K562 (cell line): ENCODE measurements at regions not wholly inside any gene's neighbourhood (a gene's known extent, or its start where the extent isn't known, plus 50 kb on each side); places are given as distances from the start of the nearest gene placed in this dataset.

Experiments
- ARID4B ChIP-seq: sonication (generic); formaldehyde crosslinking; IDR thresholded peaks from 2 replicates; pipeline ENCODE4 v1.8.0; 2022; ENCODE audit warnings: mild to moderate bottlenecking, missing genetic modification reagents
- BDP1 ChIP-seq: IDR thresholded peaks from 3 replicates; pipeline ENCODE4 v1.6.1; 2011; ENCODE audit not compliant: insufficient read length, insufficient read depth
- CTCF ChIP-seq, 3 experiments: IDR thresholded peaks in 2 of 3; conservative IDR thresholded peaks in 1 of 3; 2 replicates each; pipeline ENCODE4 v1.5.1; 2011 to 2012; ENCODE audit warnings: low read length in 3 of 3, mild to moderate bottlenecking in 3 of 3, control low read depth in 2 of 3, improper control_type of control experiment in 1 of 3, inconsistent platforms in 1 of 3, low read depth in 1 of 3, mixed read lengths in 1 of 3, moderate library complexity in 1 of 3; ENCODE audit not compliant: insufficient read depth in 2 of 3
- DPF2 ChIP-seq: fragments of 450-650 bp; IDR thresholded peaks from 2 replicates; pipeline ENCODE4 v1.6.1; 2016
- HLTF ChIP-seq: fragments of 450-650 bp; IDR thresholded peaks from 2 replicates; pipeline ENCODE4 v1.6.1; 2016
- LEF1 ChIP-seq: fragments of 450-650 bp; IDR thresholded peaks from 2 replicates; pipeline ENCODE4 v1.6.1; 2016; ENCODE audit warnings: mild to moderate bottlenecking
- MEIS2 ChIP-seq: fragments of 450-650 bp; IDR thresholded peaks from 2 replicates; pipeline ENCODE4 v1.6.1; 2014; ENCODE audit warnings: mild to moderate bottlenecking; ENCODE audit not compliant: partially characterized antibody
- SIN3B ChIP-seq: fragments of 450-650 bp; IDR thresholded peaks from 2 replicates; pipeline ENCODE4 v1.6.1; 2017; ENCODE audit warnings: low read depth, mild to moderate bottlenecking, moderate library complexity
- TSC22D4 ChIP-seq: fragments of 450-650 bp; IDR thresholded peaks from 2 replicates; pipeline ENCODE4 v1.6.1; 2016; ENCODE audit warnings: missing genetic modification characterization, missing biosample characterization, control low read depth
- ZKSCAN3 ChIP-seq: fragments of 250-450 bp; sonication (Bioruptor Pico); IDR thresholded peaks from 2 replicates; pipeline ENCODE4 v1.4.0; 2020
- ZNF165 ChIP-seq: fragments of 250-450 bp; sonication (Bioruptor Pico); IDR thresholded peaks from 2 replicates; pipeline ENCODE4 v1.4.0; 2020; ENCODE audit warnings: borderline replicate concordance

- TF ChIP-seq MEIS2: no peak
- TF ChIP-seq HLTF: no peak
- no peak for TF ChIP-seq ARID4B
- no peak for TF ChIP-seq BDP1
- no peak for TF ChIP-seq ZNF165 (CRISPR knock-in tag)
- no peak for TF ChIP-seq LEF1
- no peak for TF ChIP-seq TSC22D4 (tag)
- no peak for TF ChIP-seq DPF2
- no peak for TF ChIP-seq CTCF (IDR thresholded peaks at IDR 0.05 in 2 of 3, conservative IDR thresholded peaks at IDR 0.05 in 1 of 3; ENCODE audit: insufficient read depth in 2 of 3, low read depth in 1 of 3, low read length in 3 of 3)
- no peak for TF ChIP-seq SIN3B
- no peak for TF ChIP-seq ZKSCAN3 (CRISPR knock-in tag)
These were observed 220.3 kb downstream of the ARL4A start for GRCh38 chr7:12907774-12908173.
